HEK293 (cell line): ENCODE measurements at regions not wholly inside any gene's neighbourhood (a gene's known extent, or its start where the extent isn't known, plus 50 kb on each side); places are given as distances from the start of the nearest gene placed in this dataset.

Source experiments
- CTCF ChIP-seq: fragments of 450-650 bp; formaldehyde crosslinking; IDR thresholded peaks from 2 replicates; pipeline ENCODE4 v1.5.1; 2016; ENCODE audit warnings: missing biosample characterization, missing genetic modification characterization
- EGR2 ChIP-seq: fragments of 450-650 bp; formaldehyde crosslinking; IDR thresholded peaks from 2 replicates; pipeline ENCODE4 v1.5.1; 2016; ENCODE audit warnings: low read depth, missing biosample characterization, missing genetic modification characterization
- ELK4 ChIP-seq: IDR thresholded peaks from 2 replicates; pipeline ENCODE4 v1.6.1; 2011; ENCODE audit warnings: mild to moderate bottlenecking, low read depth, low read length, borderline replicate concordance
- GLIS2 ChIP-seq: fragments of 450-650 bp; formaldehyde crosslinking; IDR thresholded peaks from 2 replicates; pipeline ENCODE4 v1.5.1; 2016; ENCODE audit warnings: missing biosample characterization, missing genetic modification characterization
- PBX3 ChIP-seq: sonication (generic); formaldehyde crosslinking; IDR thresholded peaks from 2 replicates; pipeline ENCODE4 v1.8.1; 2022; ENCODE audit warnings: mild to moderate bottlenecking, moderate library complexity, missing genetic modification reagents
- PRDM4 ChIP-seq: fragments of 450-650 bp; formaldehyde crosslinking; IDR thresholded peaks from 2 replicates; pipeline ENCODE4 v1.5.1; 2017; ENCODE audit warnings: missing biosample characterization, missing genetic modification characterization
- ZBTB7A ChIP-seq: fragments of 450-650 bp; formaldehyde crosslinking; IDR thresholded peaks from 2 replicates; pipeline ENCODE4 v1.5.1; 2016; ENCODE audit warnings: low read depth, missing biosample characterization, missing genetic modification characterization
- ZNF19 ChIP-seq: fragments of 450-650 bp; formaldehyde crosslinking; IDR thresholded peaks from 2 replicates; pipeline ENCODE4; 2016; ENCODE audit warnings: missing biosample characterization, missing genetic modification characterization, low read depth
- ZNF223 ChIP-seq: fragments of 450-650 bp; formaldehyde crosslinking; IDR thresholded peaks from 2 replicates; pipeline ENCODE4 v1.5.1; 2016; ENCODE audit warnings: missing biosample characterization, missing genetic modification characterization
- ZNF335 ChIP-seq: fragments of 450-650 bp; formaldehyde crosslinking; conservative IDR thresholded peaks from 2 replicates; pipeline ENCODE4 v1.5.1; 2016; ENCODE audit warnings: missing biosample characterization, missing genetic modification characterization
- ZNF391 ChIP-seq: fragments of 450-650 bp; formaldehyde crosslinking; IDR thresholded peaks from 2 replicates; pipeline ENCODE4 v1.5.1; 2016; ENCODE audit warnings: low read depth, missing biosample characterization, missing genetic modification characterization, borderline replicate concordance
- ZNF449 ChIP-seq: fragments of 450-650 bp; formaldehyde crosslinking; IDR thresholded peaks from 2 replicates; pipeline ENCODE4 v1.5.1; 2017; ENCODE audit warnings: missing biosample characterization, mild to moderate bottlenecking, missing genetic modification characterization, moderate library complexity
- ZNF555 ChIP-seq: fragments of 450-650 bp; formaldehyde crosslinking; conservative IDR thresholded peaks from 2 replicates; pipeline ENCODE4 v1.5.1; 2017; ENCODE audit warnings: missing biosample characterization, mild to moderate bottlenecking, missing genetic modification characterization, inconsistent platforms

- no peak for TF ChIP-seq ZNF19 (tag by site-specific recombination)
- no peak for TF ChIP-seq ZNF335
- TF ChIP-seq EGR2 (tag by site-specific recombination) = no peak
- no peak for TF ChIP-seq ELK4
- no peak for TF ChIP-seq ZNF449 (tag by site-specific recombination)
- TF ChIP-seq CTCF (tag by site-specific recombination) = no peak
- TF ChIP-seq GLIS2 (tag by site-specific recombination) = no peak
- no peak for TF ChIP-seq PRDM4 (tag by site-specific recombination)
- TF ChIP-seq PBX3 (CRISPR knock-in tag) = no peak
- TF ChIP-seq ZNF223 (tag by site-specific recombination) = no peak
- no peak for TF ChIP-seq ZNF391 (tag by site-specific recombination)
- TF ChIP-seq ZBTB7A (tag by site-specific recombination) = no peak
- TF ChIP-seq ZNF555 (tag by site-specific recombination) = no peak
Observed at GRCh38 chr3:5448246-5448645, 260.7 kb downstream of the EDEM1 start.
